ENCODE measurements at regions not wholly inside any gene's neighbourhood (a gene's known extent, or its start where the extent isn't known, plus 50 kb on each side); places are given as distances from the start of the nearest gene placed in this dataset.

- DNase-seq (ENCODE audit: low spot score), result no peak
- Mint-ChIP-seq H3K27me3 (ENCODE audit: unreplicated experiment) (no peaks in the 10 kb centered on the region), H3K27ac (ENCODE audit: unreplicated experiment) (no peak overlapping the region), H3K36me3 (ENCODE audit: low read depth, unreplicated experiment) (no peaks in the 10 kb centered on the region), H3K4me1 (ENCODE audit: unreplicated experiment) (peaks cover 14% of the 10 kb centered on the region), H3K4me3 (ENCODE audit: unreplicated experiment) (no peak overlapping the region), H3K9me3 (ENCODE audit: unreplicated experiment) (no peaks in the 10 kb centered on the region)
- TF ChIP-seq CTCF (IDR thresholded peaks at IDR 0.05; ENCODE audit: unreplicated experiment), result no peak
Observed at GRCh38 chr10:113226399-113226798, 276.4 kb downstream of the TCF7L2 start.

GRCh38 chr10:113226831-113227445 is 276.9 kb downstream of the TCF7L2 start:
- no peak for DNase-seq (ENCODE audit: low spot score)
- TF ChIP-seq CTCF (IDR thresholded peaks at IDR 0.05; ENCODE audit: unreplicated experiment), result no peak

GRCh38 chr10:113228530-113228929 is 278.5 kb downstream of the TCF7L2 start:
- Mint-ChIP-seq H3K36me3 (ENCODE audit: low read depth, unreplicated experiment) (no peaks in the 10 kb centered on the region), H3K27ac (ENCODE audit: unreplicated experiment) (no peak overlapping the region), H3K4me3 (ENCODE audit: unreplicated experiment) (no peak overlapping the region), H3K9me3 (ENCODE audit: unreplicated experiment) (no peaks in the 10 kb centered on the region), H3K27me3 (ENCODE audit: unreplicated experiment) (no peaks in the 10 kb centered on the region), H3K4me1 (ENCODE audit: unreplicated experiment) (peaks cover 5% of the 10 kb centered on the region)
- DNase-seq (ENCODE audit: low spot score), result no peak
- no peak for TF ChIP-seq CTCF (IDR thresholded peaks at IDR 0.05; ENCODE audit: unreplicated experiment)

More at GRCh38 chr10:113226831-113227445, 276.9 kb downstream of the TCF7L2 start:
- Mint-ChIP-seq H3K27ac (ENCODE audit: unreplicated experiment) (no peak overlapping the region), H3K9me3 (ENCODE audit: unreplicated experiment) (no peaks in the 10 kb centered on the region), H3K4me1 (ENCODE audit: unreplicated experiment) (peaks cover 11% of the 10 kb centered on the region), H3K27me3 (ENCODE audit: unreplicated experiment) (no peaks in the 10 kb centered on the region), H3K36me3 (ENCODE audit: low read depth, unreplicated experiment) (no peaks in the 10 kb centered on the region), H3K4me3 (ENCODE audit: unreplicated experiment) (no peak overlapping the region)

- Mint-ChIP-seq H3K36me3 (ENCODE audit: low read depth, unreplicated experiment) (no peaks in the 10 kb centered on the region), H3K27me3 (ENCODE audit: unreplicated experiment) (no peaks in the 10 kb centered on the region), H3K9me3 (ENCODE audit: unreplicated experiment) (no peaks in the 10 kb centered on the region), H3K4me3 (ENCODE audit: unreplicated experiment) (no peak overlapping the region), H3K4me1 (ENCODE audit: unreplicated experiment) (peaks cover under 1% of the 10 kb centered on the region), H3K27ac (ENCODE audit: unreplicated experiment) (no peak overlapping the region)
- no peak for TF ChIP-seq CTCF (IDR thresholded peaks at IDR 0.05; ENCODE audit: unreplicated experiment)
- DNase-seq (ENCODE audit: low spot score), result no peak
Observed at GRCh38 chr10:113230011-113230610, 280.1 kb downstream of the TCF7L2 start.

- Mint-ChIP-seq H3K4me1 (ENCODE audit: unreplicated experiment) (peaks cover 6% of the 10 kb centered on the region), H3K9me3 (ENCODE audit: unreplicated experiment) (no peaks in the 10 kb centered on the region), H3K27ac (ENCODE audit: unreplicated experiment) (no peak overlapping the region), H3K36me3 (ENCODE audit: low read depth, unreplicated experiment) (no peaks in the 10 kb centered on the region), H3K4me3 (ENCODE audit: unreplicated experiment) (no peak overlapping the region), H3K27me3 (ENCODE audit: unreplicated experiment) (peaks cover 2% of the 10 kb centered on the region)
- DNase-seq (ENCODE audit: low spot score), result no peak
- no peak for TF ChIP-seq CTCF (IDR thresholded peaks at IDR 0.05; ENCODE audit: unreplicated experiment)
Observed at GRCh38 chr10:113232928-113233511, 283.0 kb downstream of the TCF7L2 start.
